ENCODE measurements at regions not wholly inside any gene's neighbourhood (a gene's known extent, or its start where the extent isn't known, plus 50 kb on each side); places are given as distances from the start of the nearest gene placed in this dataset.

DNA sequence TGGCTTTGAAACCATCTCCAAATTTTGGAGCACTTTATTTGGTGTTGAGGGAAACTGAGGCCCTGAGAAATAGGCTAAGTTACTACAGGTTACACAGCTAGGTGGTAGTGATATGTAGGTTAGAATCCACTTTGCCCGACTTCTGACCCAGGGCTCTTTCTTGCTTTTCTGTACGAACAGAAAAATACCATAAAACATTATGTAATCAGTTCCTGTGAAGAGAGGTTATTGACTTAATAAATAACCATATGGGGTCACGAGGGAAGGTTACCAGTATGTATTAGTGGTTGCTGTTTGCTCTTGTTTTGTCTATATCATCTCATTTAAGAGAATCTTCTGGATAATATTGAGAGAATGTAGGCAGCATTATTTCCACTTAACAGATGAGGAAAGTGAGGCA is 172.2 kb upstream of the MAF start:
- H3K27ac ChIP-seq: no peak overlapping the region
- H3K4me1 ChIP-seq: no peaks in the 10 kb centered on the region
- no peak for DNase-seq
- H3K36me3 ChIP-seq: no peaks in the 10 kb centered on the region
- no peaks in the 10 kb centered on the region for H3K9me3 ChIP-seq (replicated peaks)
- H3K27me3 ChIP-seq: no peaks in the 10 kb centered on the region
- H3K4me3 ChIP-seq: no peak overlapping the region

DNA sequence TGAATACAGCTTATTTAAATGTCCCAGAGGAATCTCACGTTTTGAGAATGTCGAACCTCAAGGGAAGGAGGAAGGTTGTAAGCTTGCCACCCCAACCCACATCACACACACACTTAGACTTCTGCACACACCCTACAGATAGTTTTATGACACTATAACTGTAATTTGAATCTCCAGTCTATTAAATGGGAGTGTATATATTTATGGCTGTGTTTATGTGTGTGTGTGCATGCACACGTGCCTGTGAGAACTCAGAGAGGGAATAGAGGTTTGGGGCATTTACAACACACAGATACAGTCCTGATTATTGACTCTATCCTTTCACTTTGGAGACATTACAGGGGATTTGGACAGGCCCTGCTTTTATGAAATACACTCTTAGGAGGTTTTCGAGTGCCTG is 171.5 kb upstream of the MAF start:
- Histone ChIP-seq H3K4me1 (no peaks in the 10 kb centered on the region), H3K27me3 (no peaks in the 10 kb centered on the region), H3K9me3 (replicated peaks) (no peaks in the 10 kb centered on the region)

DNA sequence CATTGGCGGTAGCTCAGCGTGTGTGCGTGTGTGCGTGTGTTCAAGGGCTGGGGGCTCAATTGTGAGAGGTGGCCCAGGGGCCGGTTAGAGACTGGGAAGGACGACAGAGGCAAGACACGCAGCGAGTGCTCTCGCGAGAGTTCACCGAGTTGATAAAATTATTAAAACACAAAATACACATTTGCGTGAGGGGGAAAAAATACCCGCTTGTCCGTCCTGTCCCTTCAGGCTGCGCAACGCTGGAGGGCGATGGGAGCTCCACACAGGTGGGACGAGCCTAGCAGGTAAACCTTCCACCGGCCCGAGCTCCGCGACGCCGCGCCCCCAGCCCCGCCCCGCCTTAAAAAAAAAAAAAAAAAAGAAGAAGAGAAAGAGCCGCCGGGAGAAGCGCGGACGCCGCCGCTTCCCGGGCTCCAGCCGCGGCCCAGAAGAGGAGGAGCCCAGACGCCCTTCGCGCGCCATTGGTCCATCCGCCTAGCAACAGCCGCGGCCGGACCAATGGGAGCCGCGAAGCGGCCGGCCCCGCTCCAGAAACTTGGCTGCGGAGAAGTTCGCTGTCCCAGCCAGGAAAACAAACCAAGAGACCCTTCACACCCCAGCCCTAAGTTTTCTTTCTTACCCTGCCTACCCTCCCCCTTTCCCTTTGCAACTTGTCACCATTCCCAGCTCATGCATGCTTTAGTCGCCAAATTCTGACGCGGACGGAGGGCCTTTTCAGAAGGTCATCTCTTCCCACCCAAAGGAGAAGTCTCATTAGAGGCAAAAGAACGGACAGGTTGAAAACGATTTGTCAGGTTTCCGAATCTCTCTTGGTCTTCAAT is 169.9 kb upstream of the MAF start:
- Histone ChIP-seq H3K4me3 (peak overlapping the region; percentile 72), H3K27me3 (no peaks in the 10 kb centered on the region), H3K4me1 (no peaks in the 10 kb centered on the region), H3K27ac (peak overlapping the region; percentile 55), H3K9me3 (replicated peaks) (no peaks in the 10 kb centered on the region), H3K36me3 (no peaks in the 10 kb centered on the region)
- DNase-seq: peak; percentile 77 to 87

More for the DNA sequence above, 171.5 kb upstream of the MAF start:
- Histone ChIP-seq H3K36me3 (no peaks in the 10 kb centered on the region), H3K27ac (no peak overlapping the region), H3K4me3 (no peak overlapping the region)
- DNase-seq: no peak

DNA sequence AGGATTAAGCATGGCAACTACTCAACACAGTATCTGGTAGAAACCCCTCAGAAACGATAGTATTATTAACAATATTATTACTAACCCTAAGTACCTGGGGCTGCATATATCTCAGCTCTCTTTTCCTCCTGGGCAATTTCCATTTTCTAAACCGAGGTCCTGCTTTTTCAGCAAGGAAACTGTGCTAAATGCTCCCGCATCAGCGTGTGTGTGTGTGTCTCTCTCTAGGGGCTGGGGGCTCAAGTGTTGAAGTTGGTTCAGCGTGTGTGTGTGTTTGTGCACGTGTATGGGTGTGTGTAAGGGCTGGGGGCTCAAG is 169.3 kb upstream of the MAF start:
- Histone ChIP-seq H3K27me3 (no peaks in the 10 kb centered on the region), H3K4me1 (no peaks in the 10 kb centered on the region), H3K4me3 (peak overlapping the region; percentile 72), H3K27ac (peak overlapping the region; percentile 55), H3K9me3 (replicated peaks) (no peaks in the 10 kb centered on the region), H3K36me3 (no peaks in the 10 kb centered on the region)
- no peak for DNase-seq

GRCh38 chr16:79769270-79769927 is 168.9 kb upstream of the MAF start:
- H3K27ac ChIP-seq: no peak overlapping the region
- H3K27me3 ChIP-seq: no peaks in the 10 kb centered on the region
- no peaks in the 10 kb centered on the region for H3K4me1 ChIP-seq
- no peaks in the 10 kb centered on the region for H3K9me3 ChIP-seq (replicated peaks)
- no peaks in the 10 kb centered on the region for H3K36me3 ChIP-seq
- no peak for DNase-seq
- H3K4me3 ChIP-seq: no peak overlapping the region

DNA sequence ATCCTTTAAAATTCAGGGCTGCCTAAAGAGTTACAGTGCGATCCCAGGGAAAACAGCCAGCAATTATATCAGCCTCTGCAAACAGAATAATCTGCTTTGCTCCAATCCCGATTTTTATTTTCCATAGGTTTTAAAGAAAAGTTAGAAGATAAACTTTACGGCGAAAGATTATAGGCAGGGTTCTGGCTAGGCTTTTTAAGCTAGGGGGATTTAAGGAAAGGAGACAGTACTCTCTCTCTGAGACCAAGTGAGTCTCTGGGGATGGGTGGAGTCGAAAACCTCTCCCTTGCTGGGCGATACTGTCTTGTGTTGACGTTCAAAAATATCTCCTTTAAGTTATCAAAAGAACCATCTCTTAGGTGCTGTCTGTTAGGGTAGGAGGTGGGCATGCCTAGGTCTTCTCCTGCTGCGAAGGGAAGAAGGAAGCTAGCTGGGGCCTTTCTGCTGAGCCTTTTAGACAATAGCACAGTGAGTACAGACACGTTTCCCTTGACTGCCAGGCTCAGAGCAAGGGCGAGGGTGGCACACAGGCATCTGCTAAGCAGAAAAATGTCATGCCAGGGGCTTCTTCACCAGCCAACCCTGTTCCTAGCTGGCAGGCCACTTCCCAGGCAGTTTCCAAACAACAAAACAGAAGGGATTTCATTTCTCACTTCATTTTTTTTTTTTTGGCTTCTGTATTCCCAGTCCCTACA is 167.9 kb upstream of the MAF start:
- no peak overlapping the region for H3K27ac ChIP-seq
- H3K9me3 ChIP-seq (replicated peaks): no peaks in the 10 kb centered on the region
- no peaks in the 10 kb centered on the region for H3K27me3 ChIP-seq
- DNase-seq: no peak
- no peaks in the 10 kb centered on the region for H3K4me1 ChIP-seq
- H3K4me3 ChIP-seq: no peak overlapping the region
- no peaks in the 10 kb centered on the region for H3K36me3 ChIP-seq

GRCh38 chr16:79767421-79768275 is 167.1 kb upstream of the MAF start:
- no peaks in the 10 kb centered on the region for H3K27me3 ChIP-seq
- H3K4me3 ChIP-seq: no peak overlapping the region
- DNase-seq: no peak
- H3K4me1 ChIP-seq: no peaks in the 10 kb centered on the region
- no peaks in the 10 kb centered on the region for H3K9me3 ChIP-seq (replicated peaks)
- no peaks in the 10 kb centered on the region for H3K36me3 ChIP-seq
- no peak overlapping the region for H3K27ac ChIP-seq

DNA sequence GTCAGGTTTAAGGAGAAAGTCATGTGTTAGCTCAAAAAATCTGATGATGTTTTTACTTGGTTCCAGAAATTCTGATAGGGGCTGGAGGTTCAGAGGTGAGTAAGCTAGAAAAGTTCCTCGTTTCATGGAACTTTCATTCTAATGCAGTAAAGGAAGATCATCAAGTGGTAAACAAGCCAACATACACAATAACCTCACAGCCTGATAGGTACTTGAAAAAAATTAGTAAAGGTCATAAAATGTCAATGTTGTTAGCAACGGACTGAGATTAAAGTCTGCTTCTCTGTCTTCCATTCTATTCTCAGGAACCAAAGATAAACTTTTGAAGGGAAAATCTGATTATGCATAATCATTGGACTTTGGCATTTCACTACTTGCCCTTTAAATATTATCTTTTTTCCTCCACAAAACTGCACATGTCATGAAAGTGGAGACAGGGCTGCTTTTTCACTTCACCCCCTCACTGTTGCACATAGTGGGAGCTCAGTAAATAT is 165.4 kb upstream of the MAF start:
- Histone ChIP-seq H3K4me3 (no peak overlapping the region), H3K36me3 (no peaks in the 10 kb centered on the region), H3K27ac (no peak overlapping the region), H3K4me1 (no peaks in the 10 kb centered on the region), H3K9me3 (replicated peaks) (no peaks in the 10 kb centered on the region), H3K27me3 (no peaks in the 10 kb centered on the region)
- DNase-seq: no peak

GRCh38 chr16:79765431-79765830 is 164.9 kb upstream of the MAF start:
- Histone ChIP-seq H3K4me3 (no peak overlapping the region), H3K27ac (no peak overlapping the region), H3K27me3 (no peaks in the 10 kb centered on the region), H3K9me3 (replicated peaks) (no peaks in the 10 kb centered on the region), H3K36me3 (no peaks in the 10 kb centered on the region), H3K4me1 (no peaks in the 10 kb centered on the region)
- DNase-seq: no peak

- no peak overlapping the region for H3K4me3 ChIP-seq
- H3K27ac ChIP-seq: no peak overlapping the region
- no peaks in the 10 kb centered on the region for H3K36me3 ChIP-seq
- no peaks in the 10 kb centered on the region for H3K4me1 ChIP-seq
- no peak for DNase-seq
- no peaks in the 10 kb centered on the region for H3K9me3 ChIP-seq (replicated peaks)
- H3K27me3 ChIP-seq: no peaks in the 10 kb centered on the region
These were observed 164.0 kb upstream of the MAF start for GRCh38 chr16:79764415-79765110.

DNA sequence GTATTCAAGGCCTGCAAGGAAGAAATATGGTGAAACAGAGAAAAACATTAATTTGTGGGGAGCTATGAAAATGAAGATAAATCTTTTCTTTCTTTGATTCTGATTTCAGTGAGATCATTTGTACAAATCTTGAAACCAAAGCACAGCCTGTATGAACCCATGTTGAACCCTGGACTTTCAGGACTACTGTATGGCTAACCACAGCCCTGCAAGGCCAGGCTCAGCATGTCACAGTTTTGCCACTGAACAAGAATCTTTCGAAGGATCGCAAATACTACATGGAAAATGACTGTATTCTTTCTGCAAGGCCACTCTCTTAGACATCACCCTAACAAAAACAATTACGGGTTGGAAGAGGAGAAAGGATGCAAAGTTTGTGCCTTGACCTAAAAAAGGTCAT is 161.7 kb upstream of the MAF start:
- Histone ChIP-seq H3K36me3 (no peaks in the 10 kb centered on the region), H3K27me3 (no peaks in the 10 kb centered on the region), H3K27ac (no peak overlapping the region), H3K4me3 (no peak overlapping the region), H3K4me1 (no peaks in the 10 kb centered on the region), H3K9me3 (replicated peaks) (no peaks in the 10 kb centered on the region)
- DNase-seq: no peak

DNA sequence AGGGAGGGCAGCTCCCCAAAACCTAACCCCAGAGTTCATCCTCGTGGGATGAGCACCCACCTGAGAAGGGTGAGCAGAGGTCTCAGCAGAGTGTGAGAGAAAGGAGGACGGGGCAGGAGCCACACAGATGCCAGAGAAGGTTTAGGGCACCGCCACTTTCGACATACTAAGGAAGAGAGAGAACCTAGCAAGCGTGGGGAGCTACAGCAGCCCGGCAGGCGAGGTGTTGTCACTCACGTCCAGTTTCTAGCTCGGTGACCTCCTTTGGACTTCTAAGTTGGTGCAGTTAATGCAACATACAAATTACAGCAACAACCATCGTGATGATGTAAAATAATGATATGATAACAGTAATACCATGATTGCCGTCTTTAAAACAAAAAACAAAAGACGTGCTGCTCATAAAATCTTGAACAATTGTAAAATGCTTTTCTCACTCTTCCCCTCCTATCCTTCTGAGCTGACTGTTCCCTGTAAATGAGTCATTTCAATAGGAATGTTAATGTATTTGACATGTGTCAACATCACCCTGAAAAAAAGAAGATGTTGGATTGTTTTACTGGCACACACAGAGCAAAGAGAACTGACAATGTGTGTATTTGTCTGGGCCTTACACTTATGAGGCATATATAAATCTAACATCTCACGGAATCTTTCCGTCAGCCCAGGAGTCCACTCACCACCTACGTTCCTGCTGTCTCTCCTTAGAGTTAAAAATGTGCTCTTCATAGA is 158.2 kb upstream of the MAF start:
- no peak overlapping the region for H3K4me3 ChIP-seq
- no peak for DNase-seq
- no peaks in the 10 kb centered on the region for H3K36me3 ChIP-seq
- H3K9me3 ChIP-seq (replicated peaks): no peaks in the 10 kb centered on the region
- H3K4me1 ChIP-seq: no peaks in the 10 kb centered on the region
- H3K27me3 ChIP-seq: no peaks in the 10 kb centered on the region
- no peak overlapping the region for H3K27ac ChIP-seq

DNA sequence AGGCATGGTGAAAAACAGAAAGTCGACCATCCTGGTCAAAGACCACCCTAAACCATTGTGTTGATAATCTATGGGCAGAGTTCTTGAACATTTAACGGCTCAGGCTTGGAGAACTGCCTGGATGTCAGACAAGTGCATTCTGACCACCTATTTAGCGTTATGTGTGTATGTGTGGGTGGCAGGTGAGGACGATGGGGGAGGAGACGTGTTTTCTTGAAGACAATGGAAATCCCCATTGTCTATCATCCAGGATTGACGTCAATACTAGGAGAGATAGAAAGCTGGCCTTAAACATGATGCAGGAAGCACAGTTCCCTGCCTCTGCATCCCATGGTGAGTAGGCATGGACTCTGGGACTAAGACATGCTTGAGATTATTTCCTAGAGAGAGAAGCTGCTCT is 157.4 kb upstream of the MAF start:
- H3K36me3 ChIP-seq: no peaks in the 10 kb centered on the region
- H3K9me3 ChIP-seq (replicated peaks): no peaks in the 10 kb centered on the region
- no peak for DNase-seq
- no peaks in the 10 kb centered on the region for H3K4me1 ChIP-seq
- no peaks in the 10 kb centered on the region for H3K27me3 ChIP-seq
- no peak overlapping the region for H3K4me3 ChIP-seq
- H3K27ac ChIP-seq: no peak overlapping the region

DNA sequence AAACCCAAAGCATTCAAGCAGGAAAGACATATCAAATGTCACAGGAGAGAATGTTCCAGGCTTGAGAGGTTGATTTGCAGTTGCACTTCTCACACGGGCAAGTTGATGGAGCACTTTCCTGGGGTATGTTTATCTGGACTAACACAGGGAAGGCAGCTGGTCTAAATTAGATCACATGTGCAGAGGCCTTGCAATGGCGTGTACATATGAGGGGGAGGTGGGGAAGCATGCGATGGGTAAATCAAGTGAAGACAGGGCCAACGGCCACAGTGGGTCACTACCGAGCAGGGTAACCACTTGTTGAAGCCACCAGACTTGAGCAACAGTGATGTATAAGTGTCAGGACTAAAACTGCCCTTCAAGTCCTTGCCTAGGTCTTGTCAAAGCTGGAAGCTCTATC is 156.6 kb upstream of the MAF start:
- Histone ChIP-seq H3K36me3 (no peaks in the 10 kb centered on the region), H3K4me1 (no peaks in the 10 kb centered on the region), H3K4me3 (no peak overlapping the region), H3K27ac (no peak overlapping the region), H3K9me3 (replicated peaks) (no peaks in the 10 kb centered on the region), H3K27me3 (no peaks in the 10 kb centered on the region)
- DNase-seq: no peak

Measured in SJCRH30 (cell line).